Spleen (tissue), 7 donors: ENCODE measurements at regions not wholly inside any gene's neighbourhood (a gene's known extent, or its start where the extent isn't known, plus 50 kb on each side); places are given as distances from the start of the nearest gene placed in this dataset.

Source experiments
- POLR2AphosphoS5 ChIP-seq, 3 donors: sonication (generic); formaldehyde crosslinking; IDR thresholded peaks; one replicate each; pipeline ENCODE4 v1.5.1; 2017; ENCODE audit warnings: antibody characterized with exemption in 3 of 3
- TF ChIP-seq, protein P1 (sequence below), 11 experiments: fragments of 200-600 bp in 7 of 11; fragments of 450-650 bp in 4 of 11; sonication (generic) in 4 of 11; IDR thresholded peaks in 8 of 11; conservative IDR thresholded peaks in 3 of 11; 1 replicate in 7 of 11; 2 replicates in 4 of 11; pipeline versions ENCODE4 v1.4.0 to v1.8.0; 2016 to 2021; ENCODE audit warnings: antibody characterized with exemption in 11 of 11, inconsistent platforms in 4 of 11, mild to moderate bottlenecking in 1 of 11
- donor health status: DM: no; HTN: no; CAD: no; lungs with moderate emphysema.
- donor health status: DM: no; HTN: no; CAD: no.
- donor health status: DM: no; HTN: no; CAD: no.

DNA sequence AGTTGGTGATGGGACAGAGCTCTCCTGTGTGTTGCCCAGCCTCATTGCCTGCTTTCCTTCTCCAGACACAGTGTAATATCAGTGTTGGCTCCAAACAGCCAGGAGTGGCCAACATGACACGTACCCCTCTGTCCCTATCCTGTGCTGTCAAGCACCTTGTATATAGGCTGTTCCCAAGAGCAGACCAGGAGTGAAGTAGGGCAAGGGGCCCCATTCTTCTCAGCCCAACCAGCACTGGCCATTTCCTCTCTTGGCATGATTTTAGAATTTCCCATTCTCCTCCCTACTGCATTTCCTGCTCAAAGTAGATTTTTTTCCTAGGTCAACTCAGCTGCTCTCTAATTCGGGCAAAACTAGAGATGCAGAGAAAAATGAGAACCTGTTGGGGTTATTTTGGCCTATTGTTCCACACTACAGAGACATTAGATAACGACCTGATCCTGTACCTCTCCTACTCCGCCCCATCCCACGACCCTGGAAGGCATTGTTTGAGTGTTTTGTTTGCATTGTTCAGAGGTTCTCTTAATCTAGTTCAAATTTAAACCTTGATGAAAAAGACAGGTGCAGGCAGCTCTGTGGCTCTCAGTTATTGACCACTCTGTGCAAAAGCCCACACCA lies 95.6 kb downstream of the RASSF10 start:
- TF ChIP-seq, protein P1, sequence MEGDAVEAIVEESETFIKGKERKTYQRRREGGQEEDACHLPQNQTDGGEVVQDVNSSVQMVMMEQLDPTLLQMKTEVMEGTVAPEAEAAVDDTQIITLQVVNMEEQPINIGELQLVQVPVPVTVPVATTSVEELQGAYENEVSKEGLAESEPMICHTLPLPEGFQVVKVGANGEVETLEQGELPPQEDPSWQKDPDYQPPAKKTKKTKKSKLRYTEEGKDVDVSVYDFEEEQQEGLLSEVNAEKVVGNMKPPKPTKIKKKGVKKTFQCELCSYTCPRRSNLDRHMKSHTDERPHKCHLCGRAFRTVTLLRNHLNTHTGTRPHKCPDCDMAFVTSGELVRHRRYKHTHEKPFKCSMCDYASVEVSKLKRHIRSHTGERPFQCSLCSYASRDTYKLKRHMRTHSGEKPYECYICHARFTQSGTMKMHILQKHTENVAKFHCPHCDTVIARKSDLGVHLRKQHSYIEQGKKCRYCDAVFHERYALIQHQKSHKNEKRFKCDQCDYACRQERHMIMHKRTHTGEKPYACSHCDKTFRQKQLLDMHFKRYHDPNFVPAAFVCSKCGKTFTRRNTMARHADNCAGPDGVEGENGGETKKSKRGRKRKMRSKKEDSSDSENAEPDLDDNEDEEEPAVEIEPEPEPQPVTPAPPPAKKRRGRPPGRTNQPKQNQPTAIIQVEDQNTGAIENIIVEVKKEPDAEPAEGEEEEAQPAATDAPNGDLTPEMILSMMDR (IDR thresholded peaks at IDR 0.05 in 8 of 11, conservative IDR thresholded peaks at IDR 0.05 in 3 of 11), result no peak
- no peak for TF ChIP-seq POLR2AphosphoS5 (IDR thresholded peaks at IDR 0.05)
